GM18507 (cell line): ENCODE measurements at regions not wholly inside any gene's neighbourhood (a gene's known extent, or its start where the extent isn't known, plus 50 kb on each side); places are given as distances from the start of the nearest gene placed in this dataset.

Experiments used
- DNase-seq: peaks from one replicate; pipeline ENCODE4 v3.0.0; 2011; ENCODE audit warnings: low read depth; ENCODE audit not compliant: insufficient read length; ENCODE audit errors: extremely low spot score
- FAIRE-seq: peaks from 2 replicates; lab custom pipeline; 2011; peaks lifted over from hg19 to GRCh38; lab: Jason Lieb, UNC

- no peak for DNase-seq
- FAIRE-seq = no peak
Observed at GRCh38 chr2:41916177-41916576, 131.6 kb upstream of the PKDCC start.

GRCh38 chr2:41917587-41917986, 130.2 kb upstream of the PKDCC start:
- no peak for FAIRE-seq
- DNase-seq = no peak

GRCh38 chr2:41919135-41919534, 128.7 kb upstream of the PKDCC start:
- DNase-seq (no peak), FAIRE-seq (no peak)

- no peak for FAIRE-seq
- no peak for DNase-seq
Observed at GRCh38 chr2:41920181-41920580, 127.6 kb upstream of the PKDCC start.

DNA sequence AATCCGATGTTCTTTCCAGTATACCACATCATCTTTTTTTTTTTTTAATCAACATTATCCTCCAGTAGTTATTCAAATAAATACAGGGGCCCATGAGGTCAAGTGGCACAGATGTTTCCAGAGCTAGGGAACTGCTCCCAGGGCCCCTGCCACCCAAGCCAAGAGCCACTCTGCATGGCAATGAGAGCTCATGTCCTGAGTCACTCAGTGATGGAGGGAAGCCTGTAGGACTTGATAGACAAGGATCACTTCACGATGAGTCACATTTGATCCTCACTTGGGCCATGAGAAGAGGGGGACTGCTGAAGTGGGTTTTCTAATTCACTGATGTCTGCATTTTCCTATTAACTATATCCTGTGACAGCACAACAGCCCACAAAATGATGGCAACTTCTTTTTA, 127.0 kb upstream of the PKDCC start:
- FAIRE-seq = no peak
- DNase-seq = no peak

DNA sequence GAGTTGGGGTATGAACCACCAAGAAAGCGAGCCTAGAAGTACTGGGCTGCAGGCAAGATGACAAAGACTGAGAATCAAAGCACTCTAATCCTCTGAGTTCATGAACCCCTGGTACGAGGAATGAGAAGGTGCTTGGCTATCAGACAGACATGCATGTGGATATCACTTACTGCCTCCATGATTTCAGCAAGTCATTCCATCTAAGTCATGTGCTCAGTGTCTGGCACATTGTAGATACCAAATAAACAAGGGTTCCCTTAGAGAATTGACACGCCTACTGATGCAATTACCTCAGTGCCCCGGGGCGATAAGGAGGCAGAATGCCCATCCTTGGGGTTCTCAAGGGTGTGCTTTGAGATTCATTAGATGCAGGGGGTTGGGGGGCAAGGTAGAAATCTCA, 125.6 kb upstream of the PKDCC start:
- DNase-seq (no peak), FAIRE-seq (no peak)

DNA sequence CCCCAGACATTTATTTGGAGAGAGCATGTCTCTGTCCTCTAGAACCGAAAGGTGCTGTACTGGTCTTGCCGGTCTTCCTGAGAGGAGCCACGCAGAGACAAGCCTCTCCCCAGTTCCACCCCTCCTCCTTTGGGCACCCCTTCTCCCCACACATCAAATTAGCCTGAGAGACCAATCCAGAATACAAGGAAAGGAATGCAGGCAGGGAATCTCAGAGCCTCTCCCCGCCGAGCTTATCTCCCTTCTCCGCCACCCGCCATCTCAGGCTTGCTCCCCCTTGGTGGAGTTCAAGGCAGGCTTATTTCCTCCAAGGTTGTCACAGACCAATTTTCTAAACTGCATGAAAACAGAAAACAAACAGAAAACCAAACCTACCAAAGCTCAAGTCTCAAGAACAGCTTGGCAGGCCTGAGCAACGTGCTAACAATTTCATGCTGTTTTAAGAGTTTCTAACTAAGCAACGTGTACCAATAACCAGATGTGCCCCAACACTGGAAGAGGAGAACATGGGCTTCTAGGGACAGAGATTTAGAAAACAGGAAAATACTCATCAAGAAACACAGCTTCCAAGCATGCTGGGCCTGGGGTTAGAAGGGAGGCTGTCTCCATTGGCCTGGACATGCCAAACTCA, 124.5 kb upstream of the PKDCC start:
- no peak for FAIRE-seq

DNA sequence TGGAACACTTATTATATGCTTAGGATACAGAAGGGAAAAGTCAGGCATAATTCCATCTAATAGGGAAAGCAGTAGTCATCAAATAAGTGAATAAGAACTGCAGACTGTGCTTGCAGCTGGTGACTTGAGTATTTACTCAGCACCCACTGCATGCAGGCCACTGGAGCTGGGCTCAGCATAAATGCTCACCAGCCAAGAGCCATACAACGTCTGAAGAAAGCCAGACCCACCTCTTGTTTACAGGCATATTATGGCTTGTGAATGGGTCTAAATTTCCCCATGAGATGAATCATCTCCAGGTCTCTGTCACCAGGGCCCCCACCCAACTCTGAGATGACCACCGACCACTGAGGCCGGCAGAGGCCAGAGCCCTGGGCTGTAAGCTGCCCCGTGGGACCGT, 123.8 kb upstream of the PKDCC start:
- DNase-seq = no peak
- no peak for FAIRE-seq

More for the DNA sequence above, 124.5 kb upstream of the PKDCC start:
- DNase-seq = no peak

DNA sequence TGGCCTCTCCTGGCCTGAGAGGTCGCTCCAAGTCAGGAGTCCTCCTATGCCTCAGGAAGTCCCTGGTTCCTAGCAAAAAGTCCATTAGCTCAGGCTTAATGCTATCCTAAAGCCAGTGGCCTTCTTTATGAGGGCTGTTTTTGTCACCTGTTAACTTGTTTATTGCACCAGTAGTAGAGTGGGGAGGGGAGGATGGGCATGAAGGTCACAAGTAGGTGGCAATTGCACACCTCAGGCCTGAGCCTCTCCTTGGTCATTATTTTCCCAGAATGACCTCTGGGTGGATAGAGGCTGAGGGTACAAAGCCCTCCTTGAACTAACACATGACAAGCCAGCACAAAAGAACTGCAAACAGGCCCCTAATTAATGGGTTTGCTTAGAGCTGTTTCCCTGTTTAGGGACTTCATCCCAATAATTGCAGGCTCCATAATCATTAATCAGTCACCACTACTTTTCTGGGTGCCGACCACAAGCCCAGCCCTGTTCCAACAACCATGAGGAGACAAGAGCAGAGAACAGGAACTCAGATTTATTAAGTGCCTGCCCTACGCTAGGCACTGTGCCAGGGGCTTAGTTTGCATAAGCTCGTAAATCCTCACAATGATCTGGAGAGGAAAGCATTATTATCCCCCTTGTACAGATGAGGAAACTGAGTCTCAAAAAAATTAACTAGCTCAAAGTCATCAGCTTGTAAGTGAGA, 123.0 kb upstream of the PKDCC start:
- no peak for FAIRE-seq

GRCh38 chr2:41925712-41926111, 122.1 kb upstream of the PKDCC start:
- no peak for DNase-seq
- no peak for FAIRE-seq

More for the DNA sequence above, 123.0 kb upstream of the PKDCC start:
- no peak for DNase-seq

DNA sequence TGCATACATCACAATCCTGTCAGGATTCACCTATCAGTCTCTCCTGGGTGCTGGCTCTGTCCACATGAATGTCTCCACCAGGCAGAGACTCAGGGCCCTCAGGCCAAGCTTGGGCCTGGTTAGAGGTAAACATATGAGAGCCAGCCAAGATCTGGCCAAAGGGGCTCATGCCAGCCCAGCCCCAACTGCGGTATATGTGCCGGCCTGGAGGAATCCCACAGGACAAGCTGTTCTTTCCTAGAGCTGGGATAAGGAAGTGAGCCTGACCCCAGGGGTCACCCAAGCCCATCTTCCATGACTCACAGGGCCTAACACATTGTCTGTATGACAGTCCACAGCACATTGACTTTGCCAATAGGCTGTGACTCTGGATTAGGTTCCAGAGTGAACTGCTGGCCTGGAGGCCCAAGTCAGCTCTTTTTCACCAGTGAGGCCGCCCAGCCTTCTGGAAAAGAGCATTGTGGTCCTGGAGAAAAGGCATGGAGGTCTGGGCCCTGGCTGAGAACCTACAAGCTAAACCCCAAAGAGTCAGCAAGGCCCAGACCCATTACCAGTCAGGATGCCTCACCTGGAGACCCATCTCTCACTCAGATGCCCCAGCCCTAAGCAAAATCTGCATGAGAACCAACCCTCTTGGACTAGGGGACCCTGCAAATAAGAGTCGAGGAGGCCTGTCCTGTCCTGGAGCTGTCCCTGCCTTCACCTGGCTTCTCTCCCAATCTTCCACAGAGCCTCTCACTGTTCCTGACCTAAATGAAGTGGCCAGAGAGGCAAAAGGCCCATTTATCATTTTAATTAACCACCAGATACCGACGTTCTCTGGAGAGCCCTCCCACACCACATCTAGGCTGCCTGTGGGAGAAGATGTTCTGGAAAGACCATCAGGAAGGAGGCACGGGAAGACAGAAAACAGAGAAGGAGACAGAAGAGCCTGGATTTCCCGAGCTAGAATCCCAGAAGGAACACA, 120.9 kb upstream of the PKDCC start:
- DNase-seq (no peak), FAIRE-seq (no peak)

DNA sequence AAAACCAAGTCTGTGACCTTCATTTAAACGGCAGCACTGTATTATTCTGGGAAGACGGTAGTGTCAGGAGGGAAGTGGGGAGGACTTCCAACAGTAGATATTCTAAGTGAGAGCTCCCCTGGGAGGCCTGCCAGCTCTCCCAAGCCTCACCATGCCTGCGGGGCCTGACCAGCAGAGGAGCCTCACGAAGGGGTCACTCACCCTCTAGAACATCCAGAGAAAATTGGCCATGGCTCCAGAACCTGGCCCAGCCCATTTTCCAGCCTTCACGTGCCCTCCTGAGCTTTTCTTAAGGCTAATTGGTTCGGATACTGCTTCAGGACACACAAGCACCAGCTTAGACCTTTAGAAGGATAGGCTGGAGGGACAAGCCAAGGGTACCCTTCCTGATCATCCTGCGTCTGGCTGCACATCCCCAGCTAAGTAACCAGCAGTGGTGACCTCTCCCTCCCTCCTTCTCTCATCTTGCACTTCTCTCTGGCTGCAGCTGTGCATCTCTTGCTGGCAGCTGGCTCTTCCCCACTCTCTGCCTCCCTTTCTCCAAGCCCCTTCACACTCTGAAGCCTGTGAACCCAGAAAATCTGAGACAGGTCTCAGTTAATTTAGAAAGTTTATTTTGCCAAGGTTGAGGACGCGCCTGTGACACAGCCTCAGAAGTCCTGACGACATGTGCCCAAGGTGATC, 120.1 kb upstream of the PKDCC start:
- no peak for DNase-seq
- FAIRE-seq = no peak

DNA sequence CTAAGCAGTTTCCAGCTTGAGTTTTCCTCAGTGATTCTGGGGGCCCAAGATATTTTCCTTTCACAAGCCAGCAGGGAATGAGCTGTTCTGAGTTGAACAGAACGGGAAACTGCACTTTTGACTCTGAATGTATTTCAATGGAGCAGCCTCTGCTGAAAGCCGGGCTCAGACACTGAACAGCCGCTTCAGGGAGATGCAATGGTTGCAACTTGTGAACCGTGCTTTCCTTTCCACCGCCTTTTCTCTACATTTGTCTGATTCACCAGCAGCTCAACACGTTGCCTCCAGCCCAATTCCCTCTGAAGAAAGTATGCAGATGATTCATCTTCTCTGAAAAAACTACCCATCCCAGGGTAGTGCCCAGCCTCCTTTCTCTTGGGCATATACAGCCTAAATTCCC, 119.3 kb upstream of the PKDCC start:
- FAIRE-seq (no peak), DNase-seq (no peak)

GRCh38 chr2:41930807-41931566, 116.8 kb upstream of the PKDCC start:
- DNase-seq (no peak), FAIRE-seq (no peak)

- FAIRE-seq (no peak), DNase-seq (no peak)
Observed at GRCh38 chr2:41932241-41933045, 115.4 kb upstream of the PKDCC start.

GRCh38 chr2:41933046-41933420, 114.8 kb upstream of the PKDCC start:
- FAIRE-seq (no peak), DNase-seq (no peak)

DNA sequence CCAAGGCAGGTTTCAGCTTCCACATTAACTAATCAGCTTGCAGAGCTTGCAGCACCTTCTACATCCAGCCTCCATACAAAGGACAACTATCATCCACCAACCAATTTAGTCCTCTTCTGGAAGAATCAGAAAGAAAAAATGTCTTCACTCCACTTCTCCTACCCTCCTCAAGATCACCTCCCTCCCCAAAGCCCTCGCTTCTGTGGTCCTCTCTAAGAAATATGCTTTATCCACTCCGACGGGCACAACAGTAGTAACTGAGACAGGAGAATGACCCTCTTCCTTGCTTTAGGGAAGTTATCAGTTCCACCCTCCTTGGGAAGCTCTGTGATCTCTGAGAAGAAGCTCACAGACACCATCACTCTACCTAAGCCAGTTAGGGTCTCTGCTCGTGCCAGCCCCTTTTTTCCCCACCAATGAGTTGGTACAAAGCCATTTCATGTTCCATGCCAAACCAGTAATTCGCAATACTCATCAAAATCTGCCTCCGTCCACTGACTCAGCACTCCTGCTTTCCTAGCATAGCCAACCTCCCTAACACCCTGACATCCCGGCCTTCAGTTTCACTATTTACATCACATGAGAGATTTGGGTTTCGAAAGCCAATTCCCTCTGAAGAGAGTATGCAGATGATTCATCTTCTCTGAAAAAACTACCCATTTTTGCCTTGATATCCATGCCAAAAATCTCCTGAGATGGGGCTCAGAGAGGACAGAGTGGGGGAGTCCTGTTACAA, 114.1 kb upstream of the PKDCC start:
- DNase-seq = no peak
- no peak for FAIRE-seq
